ENCODE measurements at regions not wholly inside any gene's neighbourhood (a gene's known extent, or its start where the extent isn't known, plus 50 kb on each side); places are given as distances from the start of the nearest gene placed in this dataset.

DNA sequence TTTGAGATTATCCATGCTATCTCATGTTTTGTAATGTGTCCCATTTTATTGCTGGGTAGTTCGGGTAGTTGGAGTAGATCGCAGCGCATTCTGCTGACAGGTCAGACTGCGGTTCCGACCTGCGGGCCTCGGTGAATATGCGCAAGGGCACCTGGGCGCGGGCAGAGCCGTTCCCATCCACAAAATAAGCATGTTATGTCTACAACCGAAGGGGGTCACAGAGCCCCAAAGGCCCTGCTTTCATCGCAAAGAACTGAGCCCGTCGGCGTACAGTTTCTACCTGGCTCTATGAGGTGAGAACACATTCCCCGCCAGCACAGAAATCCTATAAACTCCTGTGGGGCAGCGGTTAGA is 88.4 kb downstream of the PRKAB2 start:
- WGBS, 3 donors = 7 to 19% (median 11%) methylated on average over 18 of the region's 18 CpGs
- no peak for FAIRE-seq
- H3K9me3 ChIP-seq (ENCODE audit: control insufficient read depth in 2 of 2, insufficient read depth in 1 of 2, low read depth in 1 of 2, low read length in 1 of 2) = peaks cover 0 to 2% of the 10 kb centered on the region in 2 donors
- peak in 1 of 2 donors; percentile 11 for DNase-seq
- H3K4me3 ChIP-seq (ENCODE audit: low read depth in 1 of 3, low read length in 3 of 3) = peak overlapping the region; percentile 34 to 55 (median 47)
- H3K27me3 ChIP-seq (ENCODE audit: control insufficient read depth in 3 of 3, insufficient read depth in 3 of 3, low read length in 3 of 3) = peaks cover 5 to 67% (median 23%) of the 10 kb centered on the region in 3 donors
- H3K27ac ChIP-seq (ENCODE audit: low read depth in 1 of 3, low read length in 2 of 3) = peak overlapping the region in 1 of 3 donors; percentile 75
- H3K4me1 ChIP-seq (ENCODE audit: control insufficient read depth in 3 of 3, insufficient read depth in 2 of 3, low read depth in 1 of 3, low read length in 2 of 3) = peaks cover 0 to 7% (median 0%) of the 10 kb centered on the region in 3 donors
- no peaks in the 10 kb centered on the region for H3K36me3 ChIP-seq (ENCODE audit: control insufficient read depth in 3 of 3, insufficient read depth in 2 of 3, low read depth in 1 of 3, low read length in 3 of 3)

DNA sequence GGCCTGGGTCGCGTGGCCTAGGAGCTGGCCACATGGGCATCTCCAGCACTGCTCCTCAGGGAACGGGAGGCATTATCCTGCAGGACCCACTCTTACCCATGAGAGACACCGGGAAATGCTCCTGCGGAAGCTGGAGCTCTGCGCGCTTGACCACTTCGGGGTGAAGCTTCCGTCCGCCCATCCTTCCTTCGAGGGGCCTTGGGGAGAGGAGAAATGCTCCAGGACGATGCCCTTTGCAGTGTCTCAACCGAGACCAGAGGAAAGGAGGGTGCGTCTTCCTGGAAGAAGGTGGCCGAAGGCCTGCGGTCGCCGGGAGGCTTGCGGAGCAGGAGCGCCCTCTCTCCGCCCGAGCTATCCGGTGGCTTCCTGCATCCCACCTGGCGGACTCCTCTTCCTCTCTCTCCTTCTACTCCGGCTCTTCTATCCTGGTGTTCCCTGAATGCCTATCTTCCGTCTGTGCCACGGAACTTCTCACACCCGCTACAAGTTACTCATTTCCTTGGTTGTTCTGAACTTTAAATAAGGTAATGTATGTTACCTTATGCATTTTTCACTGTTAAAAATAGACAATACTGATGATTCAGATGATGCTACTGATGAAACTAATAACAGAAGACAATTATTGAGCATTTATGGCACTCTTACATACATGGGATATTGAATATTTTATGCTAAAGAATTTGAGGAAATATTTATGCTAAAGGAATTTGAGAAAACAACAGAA is 91.4 kb downstream of the PRKAB2 start:
- Histone ChIP-seq H3K4me1 (ENCODE audit: control insufficient read depth in 3 of 3, insufficient read depth in 2 of 3, low read depth in 1 of 3, low read length in 2 of 3) (peaks cover 0 to 7% (median 0%) of the 10 kb centered on the region in 3 donors), H3K27me3 (ENCODE audit: control insufficient read depth in 3 of 3, insufficient read depth in 3 of 3, low read length in 3 of 3) (peaks cover 13 to 91% (median 42%) of the 10 kb centered on the region in 3 donors), H3K9me3 (ENCODE audit: control insufficient read depth in 2 of 2, insufficient read depth in 1 of 2, low read depth in 1 of 2, low read length in 1 of 2) (no peaks in the 10 kb centered on the region), H3K36me3 (ENCODE audit: control insufficient read depth in 3 of 3, insufficient read depth in 2 of 3, low read depth in 1 of 3, low read length in 3 of 3) (no peaks in the 10 kb centered on the region), H3K4me3 (ENCODE audit: low read depth in 1 of 3, low read length in 3 of 3) (no peak overlapping the region), H3K27ac (ENCODE audit: low read depth in 1 of 3, low read length in 2 of 3) (no peak overlapping the region)
- DNase-seq (peak in 1 of 2 donors; percentile 17), FAIRE-seq (no peak)
- 8 to 16% (median 9%) methylated on average over 26 to 28 of the region's 28 CpGs for WGBS, 3 donors

DNA sequence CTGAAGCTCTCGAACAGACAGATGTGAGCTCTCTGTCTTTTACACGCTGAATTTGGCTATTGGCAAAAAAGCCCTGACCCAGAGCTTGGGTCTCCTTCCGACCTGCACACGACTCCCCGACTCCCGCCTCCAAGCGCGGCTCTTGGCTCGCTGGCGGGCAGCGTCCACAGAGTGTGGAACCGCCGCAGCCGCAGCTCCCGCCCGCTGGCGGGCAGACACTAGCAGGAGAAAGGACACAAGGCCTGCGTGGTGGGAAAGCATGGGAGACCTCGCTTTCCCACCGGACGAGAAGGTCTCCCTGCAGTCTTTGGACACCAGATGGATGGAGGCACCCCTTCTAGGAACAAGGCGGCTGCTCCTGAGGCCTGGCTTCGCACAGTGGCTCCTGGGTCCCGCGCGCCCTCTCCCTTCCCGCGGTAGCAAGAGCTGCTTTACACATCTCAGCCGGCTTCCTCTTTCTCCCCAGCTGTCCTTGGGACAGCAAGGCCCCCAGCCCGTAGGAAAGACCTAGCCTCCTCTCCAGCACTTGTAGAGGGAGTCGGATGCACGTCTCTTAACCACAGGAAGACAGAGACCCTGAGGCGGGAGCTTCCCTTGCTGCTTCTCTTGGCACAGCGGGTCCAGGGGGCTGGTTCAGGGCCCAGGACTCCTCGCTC is 92.1 kb downstream of the PRKAB2 start:
- Histone ChIP-seq H3K4me3 (ENCODE audit: low read depth in 1 of 3, low read length in 3 of 3) (no peak overlapping the region), H3K36me3 (ENCODE audit: control insufficient read depth in 3 of 3, insufficient read depth in 2 of 3, low read depth in 1 of 3, low read length in 3 of 3) (no peaks in the 10 kb centered on the region), H3K27me3 (ENCODE audit: control insufficient read depth in 3 of 3, insufficient read depth in 3 of 3, low read length in 3 of 3) (peaks cover 13 to 92% (median 45%) of the 10 kb centered on the region in 3 donors), H3K9me3 (ENCODE audit: control insufficient read depth in 2 of 2, insufficient read depth in 1 of 2, low read depth in 1 of 2, low read length in 1 of 2) (no peaks in the 10 kb centered on the region), H3K27ac (ENCODE audit: low read depth in 1 of 3, low read length in 2 of 3) (no peak overlapping the region), H3K4me1 (ENCODE audit: control insufficient read depth in 3 of 3, insufficient read depth in 2 of 3, low read depth in 1 of 3, low read length in 2 of 3) (peaks cover 0 to 7% (median 0%) of the 10 kb centered on the region in 3 donors)
- FAIRE-seq (no peak), DNase-seq (peak in 1 of 2 donors; percentile 45)
- WGBS, 3 donors = 2 to 3% (median 2%) methylated on average over 34 to 35 of the region's 35 CpGs

DNA sequence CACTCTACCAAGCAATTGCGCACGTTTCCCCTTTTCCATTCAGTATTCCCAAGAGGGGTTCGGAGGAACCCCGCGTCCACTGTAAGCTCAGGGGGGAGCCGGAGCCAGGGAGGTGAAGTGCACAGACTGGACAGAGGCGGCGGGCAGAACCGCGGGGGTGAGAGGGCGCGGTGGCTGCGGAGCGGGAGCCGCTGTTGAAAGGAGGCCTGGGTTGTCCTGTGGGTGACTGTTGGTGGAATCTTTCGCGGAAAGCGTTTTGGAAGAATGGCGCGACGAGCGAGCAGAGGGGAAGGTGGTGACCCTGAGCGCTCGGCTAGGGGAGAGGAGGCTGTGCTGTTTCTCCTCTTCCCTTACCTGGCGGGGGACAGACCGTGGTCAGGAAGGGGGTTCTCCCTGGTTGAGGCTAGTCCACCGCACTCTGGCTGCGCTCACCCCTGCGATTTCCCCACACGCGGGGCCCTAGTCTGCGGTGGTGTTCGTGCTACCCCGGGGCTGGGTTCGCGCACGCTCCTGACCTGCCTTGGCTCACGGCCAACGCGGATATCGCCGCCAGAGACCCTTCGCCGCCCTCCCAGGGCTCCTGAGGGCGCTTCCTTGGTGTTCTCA is 92.8 kb downstream of the PRKAB2 start:
- Histone ChIP-seq H3K4me3 (ENCODE audit: low read depth in 1 of 3, low read length in 3 of 3) (no peak overlapping the region), H3K27me3 (ENCODE audit: control insufficient read depth in 3 of 3, insufficient read depth in 3 of 3, low read length in 3 of 3) (peaks cover 13 to 90% (median 49%) of the 10 kb centered on the region in 3 donors), H3K36me3 (ENCODE audit: control insufficient read depth in 3 of 3, insufficient read depth in 2 of 3, low read depth in 1 of 3, low read length in 3 of 3) (no peaks in the 10 kb centered on the region), H3K27ac (ENCODE audit: low read depth in 1 of 3, low read length in 2 of 3) (no peak overlapping the region), H3K4me1 (ENCODE audit: control insufficient read depth in 3 of 3, insufficient read depth in 2 of 3, low read depth in 1 of 3, low read length in 2 of 3) (peaks cover 0 to 7% (median 0%) of the 10 kb centered on the region in 3 donors), H3K9me3 (ENCODE audit: control insufficient read depth in 2 of 2, insufficient read depth in 1 of 2, low read depth in 1 of 2, low read length in 1 of 2) (no peaks in the 10 kb centered on the region)
- FAIRE-seq = no peak
- WGBS, 3 donors = 7 to 13% (median 8%) methylated on average over 40 to 45 of the region's 45 CpGs
- peak in 1 of 2 donors; percentile 28 for DNase-seq

DNA sequence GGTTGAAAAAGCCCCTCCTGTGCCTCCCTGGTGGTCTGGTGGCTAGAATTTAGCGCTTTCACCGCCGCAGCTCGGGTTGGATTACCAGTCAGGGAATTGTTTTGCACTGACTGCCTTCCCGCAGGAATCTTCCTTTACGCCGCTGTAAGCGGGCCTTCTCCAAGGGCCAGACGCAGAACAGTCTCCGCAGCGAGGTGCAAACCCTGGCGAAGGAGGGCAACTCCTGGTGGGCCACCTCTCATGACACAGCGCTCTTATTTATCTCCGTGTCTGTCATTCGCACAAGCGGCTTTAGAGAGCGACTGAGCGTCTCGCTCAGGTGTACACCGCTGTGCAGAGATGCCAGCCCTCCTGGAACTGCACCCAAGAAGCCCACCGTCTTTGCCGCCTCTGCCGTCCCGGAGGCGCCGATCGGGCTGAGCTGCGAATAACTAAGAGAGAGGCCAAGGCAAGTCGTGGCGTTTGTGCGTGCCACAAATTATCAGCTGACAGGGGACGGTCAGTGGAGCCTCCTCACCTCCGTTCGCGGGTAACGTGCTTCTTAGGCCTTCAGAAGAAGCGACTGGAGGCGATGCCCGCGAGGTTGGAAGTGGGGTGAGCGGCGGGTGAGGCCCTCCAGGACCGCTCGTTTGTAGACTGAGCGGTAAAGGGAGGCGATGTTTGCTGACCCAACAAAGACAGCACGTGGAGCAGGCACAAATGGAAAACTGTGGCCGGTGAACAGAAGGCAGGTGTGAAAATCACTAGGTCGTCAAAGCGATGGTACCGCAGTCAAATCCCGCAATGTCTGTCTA is 93.5 kb downstream of the PRKAB2 start:
- peaks cover 0 to 4% (median 0%) of the 10 kb centered on the region in 3 donors for H3K4me1 ChIP-seq (ENCODE audit: control insufficient read depth in 3 of 3, insufficient read depth in 2 of 3, low read depth in 1 of 3, low read length in 2 of 3)
- DNase-seq = peak in 1 of 2 donors; percentile 17
- no peak for FAIRE-seq
- peaks cover 15 to 89% (median 49%) of the 10 kb centered on the region in 3 donors for H3K27me3 ChIP-seq (ENCODE audit: control insufficient read depth in 3 of 3, insufficient read depth in 3 of 3, low read length in 3 of 3)
- H3K27ac ChIP-seq (ENCODE audit: low read depth in 1 of 3, low read length in 2 of 3) = no peak overlapping the region
- no peaks in the 10 kb centered on the region for H3K9me3 ChIP-seq (ENCODE audit: control insufficient read depth in 2 of 2, insufficient read depth in 1 of 2, low read depth in 1 of 2, low read length in 1 of 2)
- H3K36me3 ChIP-seq (ENCODE audit: control insufficient read depth in 3 of 3, insufficient read depth in 2 of 3, low read depth in 1 of 3, low read length in 3 of 3) = no peaks in the 10 kb centered on the region
- no peak overlapping the region for H3K4me3 ChIP-seq (ENCODE audit: low read depth in 1 of 3, low read length in 3 of 3)
- WGBS, 3 donors = 13 to 16% (median 14%) methylated on average over 52 of the region's 52 CpGs

DNA sequence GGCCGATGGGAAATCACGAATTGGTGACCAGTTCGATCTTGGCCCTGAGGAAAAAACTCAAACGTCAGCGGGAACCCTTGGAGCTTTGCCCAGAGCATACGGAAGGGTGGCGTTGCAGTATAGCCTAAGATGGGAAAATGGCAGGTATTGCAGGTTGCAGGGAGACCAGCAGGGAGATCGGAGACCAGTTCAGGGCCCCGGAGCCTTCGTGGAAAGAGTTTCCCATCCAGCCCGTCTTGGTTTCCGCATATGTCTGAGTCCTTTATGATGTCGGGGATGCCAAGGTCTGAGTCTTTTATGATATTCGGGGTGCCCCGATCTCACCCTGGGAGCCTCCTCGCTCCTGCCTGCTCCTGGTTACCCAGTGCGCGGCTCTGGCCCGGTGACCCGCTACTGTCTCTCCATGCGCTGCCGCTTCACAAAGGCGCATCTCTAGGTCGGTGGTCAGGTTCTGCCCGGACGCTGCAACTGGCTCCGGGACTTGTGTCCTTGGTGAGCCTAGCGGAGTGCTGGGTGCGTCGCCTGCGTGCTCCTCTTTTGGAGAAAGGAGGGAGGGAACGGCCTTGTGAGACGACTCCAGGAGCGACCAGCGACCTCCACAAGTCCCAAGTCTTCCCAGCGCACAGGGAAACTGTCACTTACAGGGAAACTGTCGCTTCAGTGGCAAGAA is 94.2 kb downstream of the PRKAB2 start:
- Histone ChIP-seq H3K27me3 (ENCODE audit: control insufficient read depth in 3 of 3, insufficient read depth in 3 of 3, low read length in 3 of 3) (peaks cover 15 to 87% (median 51%) of the 10 kb centered on the region in 3 donors), H3K4me3 (ENCODE audit: low read depth in 1 of 3, low read length in 3 of 3) (no peak overlapping the region), H3K4me1 (ENCODE audit: control insufficient read depth in 3 of 3, insufficient read depth in 2 of 3, low read depth in 1 of 3, low read length in 2 of 3) (peaks cover 0 to 2% (median 0%) of the 10 kb centered on the region in 3 donors), H3K27ac (ENCODE audit: low read depth in 1 of 3, low read length in 2 of 3) (no peak overlapping the region), H3K36me3 (ENCODE audit: control insufficient read depth in 3 of 3, insufficient read depth in 2 of 3, low read depth in 1 of 3, low read length in 3 of 3) (no peaks in the 10 kb centered on the region), H3K9me3 (ENCODE audit: control insufficient read depth in 2 of 2, insufficient read depth in 1 of 2, low read depth in 1 of 2, low read length in 1 of 2) (no peaks in the 10 kb centered on the region)
- FAIRE-seq (no peak), DNase-seq (peak in 1 of 2 donors; percentile 19)
- WGBS, 3 donors = 16 to 22% (median 19%) methylated on average over 36 to 37 of the region's 37 CpGs

DNA sequence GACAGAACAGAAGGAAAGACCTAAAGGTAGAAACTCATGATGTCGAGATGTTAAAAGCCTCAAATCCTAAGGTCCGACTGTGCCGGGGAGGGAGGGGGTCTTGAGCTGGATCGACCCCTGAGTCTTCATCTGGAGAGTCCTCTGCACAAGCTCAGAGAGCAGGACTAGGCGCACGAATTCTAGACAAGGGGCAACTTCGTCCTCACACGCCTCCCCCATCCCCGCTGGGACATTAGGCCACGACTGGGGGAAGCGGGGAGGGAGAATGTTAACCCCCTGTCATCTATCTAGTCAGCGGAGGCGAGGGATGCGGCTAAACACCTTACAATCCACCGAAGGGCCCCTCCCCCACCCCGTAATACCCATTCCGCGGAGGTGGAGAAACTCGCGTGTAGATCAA is 94.7 kb downstream of the PRKAB2 start:
- WGBS, 3 donors = 24 to 30% (median 28%) methylated on average over 20 of the region's 20 CpGs
- H3K4me1 ChIP-seq (ENCODE audit: control insufficient read depth in 3 of 3, insufficient read depth in 2 of 3, low read depth in 1 of 3, low read length in 2 of 3) = peaks cover 0 to 2% (median under 1%) of the 10 kb centered on the region in 3 donors
- H3K36me3 ChIP-seq (ENCODE audit: control insufficient read depth in 3 of 3, insufficient read depth in 2 of 3, low read depth in 1 of 3, low read length in 3 of 3) = no peaks in the 10 kb centered on the region
- FAIRE-seq (no peak), DNase-seq (no peak)
- no peak overlapping the region for H3K27ac ChIP-seq (ENCODE audit: low read depth in 1 of 3, low read length in 2 of 3)
- no peak overlapping the region for H3K4me3 ChIP-seq (ENCODE audit: low read depth in 1 of 3, low read length in 3 of 3)
- peaks cover 15 to 89% (median 54%) of the 10 kb centered on the region in 3 donors for H3K27me3 ChIP-seq (ENCODE audit: control insufficient read depth in 3 of 3, insufficient read depth in 3 of 3, low read length in 3 of 3)
- no peaks in the 10 kb centered on the region for H3K9me3 ChIP-seq (ENCODE audit: control insufficient read depth in 2 of 2, insufficient read depth in 1 of 2, low read depth in 1 of 2, low read length in 1 of 2)

Measured in small intestine (tissue), 7 donors.